SJSA1 (cell line): ENCODE measurements at regions not wholly inside any gene's neighbourhood (a gene's known extent, or its start where the extent isn't known, plus 50 kb on each side); places are given as distances from the start of the nearest gene placed in this dataset.
A peak's percentile ranks its signal among the peaks of the same experiment; 100 is the strongest.

ENCODE experiments used
- DNase-seq, 2 experiments: peaks; one replicate each; pipeline ENCODE4 v3.0.0-alpha.2; 2015 to 2020; ENCODE audit warnings: low spot score in 2 of 2, low read depth in 1 of 2
- H3K27ac ChIP-seq: fragments of 250-450 bp; sonication (Bioruptor Pico); 2 replicates; pipeline ENCODE4 v1.5.1; 2020; ENCODE audit warnings: mild to moderate bottlenecking, moderate library complexity
- H3K27me3 ChIP-seq: fragments of 250-450 bp; sonication (Bioruptor Pico); replicated peaks from 2 replicates; pipeline ENCODE4 v1.5.1; 2020; ENCODE audit warnings: mild to moderate bottlenecking, moderate library complexity
- H3K36me3 ChIP-seq: fragments of 250-450 bp; sonication (Bioruptor Pico); 2 replicates; pipeline ENCODE4 v1.5.1; 2020; ENCODE audit warnings: mild to moderate bottlenecking
- H3K4me1 ChIP-seq: fragments of 250-450 bp; sonication (Bioruptor Pico); replicated peaks from 2 replicates; pipeline ENCODE4 v1.6.1; 2021; ENCODE audit warnings: mild to moderate bottlenecking
- H3K4me3 ChIP-seq: fragments of 250-450 bp; sonication (Bioruptor Pico); 2 replicates; pipeline ENCODE4 v1.5.1; 2020; ENCODE audit warnings: mild to moderate bottlenecking
- H3K9me3 ChIP-seq: fragments of 250-450 bp; sonication (Bioruptor Pico); replicated peaks from 2 replicates; pipeline ENCODE4 v1.5.1; 2020; ENCODE audit warnings: mild to moderate bottlenecking

GRCh38 chr2:118791483-118791882, 56.0 kb downstream of the EN1 start:
- Histone ChIP-seq H3K36me3 (no peaks in the 10 kb centered on the region), H3K9me3 (no peaks in the 10 kb centered on the region), H3K27ac (no peak overlapping the region), H3K4me3 (no peak overlapping the region), H3K27me3 (no peaks in the 10 kb centered on the region), H3K4me1 (no peaks in the 10 kb centered on the region)
- no peak for DNase-seq

GRCh38 chr2:118786746-118787145, 60.7 kb downstream of the EN1 start:
- Histone ChIP-seq H3K4me3 (no peak overlapping the region), H3K27ac (no peak overlapping the region), H3K4me1 (no peaks in the 10 kb centered on the region), H3K9me3 (no peaks in the 10 kb centered on the region), H3K27me3 (no peaks in the 10 kb centered on the region), H3K36me3 (no peaks in the 10 kb centered on the region)
- DNase-seq: no peak

GRCh38 chr2:118784860-118785259, 62.6 kb downstream of the EN1 start:
- Histone ChIP-seq H3K4me3 (no peak overlapping the region), H3K27ac (no peak overlapping the region), H3K4me1 (no peaks in the 10 kb centered on the region), H3K9me3 (no peaks in the 10 kb centered on the region), H3K27me3 (no peaks in the 10 kb centered on the region), H3K36me3 (no peaks in the 10 kb centered on the region)
- DNase-seq: peak in 1 of 2 experiments; percentile 19

- no peak for DNase-seq
- peaks cover 3% of the 10 kb centered on the region; the same call in 1 of the 2 replicates for H3K4me1 ChIP-seq
- H3K4me3 ChIP-seq: no peak overlapping the region
These were observed 68.1 kb downstream of the EN1 start for GRCh38 chr2:118779362-118779761.

GRCh38 chr2:118774458-118775133, 72.9 kb downstream of the EN1 start:
- peaks cover 19% of the 10 kb centered on the region for H3K27me3 ChIP-seq
- peak overlapping the region; percentile 30 for H3K4me3 ChIP-seq
- no peak overlapping the region for H3K27ac ChIP-seq
- H3K36me3 ChIP-seq: no peaks in the 10 kb centered on the region
- peaks cover 3% of the 10 kb centered on the region; the same call in 1 of the 2 replicates for H3K4me1 ChIP-seq
- peak; percentile 34 to 63 for DNase-seq
- no peaks in the 10 kb centered on the region for H3K9me3 ChIP-seq

More at GRCh38 chr2:118779362-118779761, 68.1 kb downstream of the EN1 start:
- Histone ChIP-seq H3K9me3 (no peaks in the 10 kb centered on the region), H3K27ac (no peak overlapping the region), H3K36me3 (no peaks in the 10 kb centered on the region), H3K27me3 (peaks cover 8% of the 10 kb centered on the region; the same call in 1 of the 2 replicates)

GRCh38 chr2:118773826-118774225, 73.6 kb downstream of the EN1 start:
- Histone ChIP-seq H3K4me1 (peaks cover 3% of the 10 kb centered on the region; the same call in 1 of the 2 replicates), H3K36me3 (no peaks in the 10 kb centered on the region), H3K9me3 (no peaks in the 10 kb centered on the region), H3K27ac (no peak overlapping the region), H3K4me3 (no peak overlapping the region), H3K27me3 (peaks cover 19% of the 10 kb centered on the region)
- no peak for DNase-seq

GRCh38 chr2:118772487-118773200, 74.8 kb downstream of the EN1 start:
- Histone ChIP-seq H3K9me3 (no peaks in the 10 kb centered on the region), H3K27me3 (peaks cover 19% of the 10 kb centered on the region), H3K27ac (no peak overlapping the region), H3K4me1 (peaks cover 3% of the 10 kb centered on the region; the same call in 1 of the 2 replicates), H3K4me3 (no peak overlapping the region), H3K36me3 (no peaks in the 10 kb centered on the region)
- peak in 1 of 2 experiments; percentile 8 for DNase-seq

GRCh38 chr2:118769707-118770400, 77.6 kb downstream of the EN1 start:
- no peaks in the 10 kb centered on the region for H3K9me3 ChIP-seq

GRCh38 chr2:118766871-118767270, 80.6 kb downstream of the EN1 start:
- DNase-seq: no peak
- Histone ChIP-seq H3K27ac (no peak overlapping the region), H3K4me1 (no peaks in the 10 kb centered on the region; the same call in 1 of the 2 replicates), H3K9me3 (no peaks in the 10 kb centered on the region; the same call in 1 of the 2 replicates), H3K4me3 (no peak overlapping the region), H3K36me3 (no peaks in the 10 kb centered on the region), H3K27me3 (peaks cover 7% of the 10 kb centered on the region)

More at GRCh38 chr2:118769707-118770400, 77.6 kb downstream of the EN1 start:
- Histone ChIP-seq H3K27me3 (peaks cover 17% of the 10 kb centered on the region), H3K27ac (no peak overlapping the region), H3K4me3 (no peak overlapping the region), H3K4me1 (peaks cover 3% of the 10 kb centered on the region; the same call in 1 of the 2 replicates), H3K36me3 (no peaks in the 10 kb centered on the region)
- DNase-seq: no peak

GRCh38 chr2:118764855-118765254, 82.6 kb downstream of the EN1 start:
- H3K27me3 ChIP-seq: peaks cover 4% of the 10 kb centered on the region
- no peaks in the 10 kb centered on the region; the same call in 1 of the 2 replicates for H3K4me1 ChIP-seq
- H3K4me3 ChIP-seq: no peak overlapping the region
- H3K27ac ChIP-seq: no peak overlapping the region
- no peaks in the 10 kb centered on the region for H3K36me3 ChIP-seq
- DNase-seq: no peak
- H3K9me3 ChIP-seq: no peaks in the 10 kb centered on the region; the same call in 1 of the 2 replicates

- Histone ChIP-seq H3K27me3 (peaks cover 4% of the 10 kb centered on the region), H3K4me1 (no peaks in the 10 kb centered on the region; the same call in 1 of the 2 replicates), H3K27ac (no peak overlapping the region), H3K36me3 (no peaks in the 10 kb centered on the region), H3K4me3 (no peak overlapping the region), H3K9me3 (no peaks in the 10 kb centered on the region; the same call in 1 of the 2 replicates)
- DNase-seq: peak in 1 of 2 experiments; percentile 33
These were observed 83.7 kb downstream of the EN1 start for GRCh38 chr2:118763797-118764196.

GRCh38 chr2:118762290-118762689, 85.2 kb downstream of the EN1 start:
- Histone ChIP-seq H3K36me3 (no peaks in the 10 kb centered on the region), H3K27ac (no peak overlapping the region), H3K4me1 (no peaks in the 10 kb centered on the region; the same call in 1 of the 2 replicates), H3K27me3 (peaks cover under 1% of the 10 kb centered on the region), H3K4me3 (no peak overlapping the region), H3K9me3 (no peaks in the 10 kb centered on the region; the same call in 1 of the 2 replicates)
- DNase-seq: no peak

GRCh38 chr2:118761771-118762170, 85.7 kb downstream of the EN1 start:
- no peak overlapping the region for H3K4me3 ChIP-seq
- H3K9me3 ChIP-seq: no peaks in the 10 kb centered on the region; the same call in 1 of the 2 replicates
- no peak overlapping the region for H3K27ac ChIP-seq
- H3K36me3 ChIP-seq: no peaks in the 10 kb centered on the region
- no peaks in the 10 kb centered on the region; the same call in 1 of the 2 replicates for H3K4me1 ChIP-seq
- no peaks in the 10 kb centered on the region; the same call in none of the 2 replicates for H3K27me3 ChIP-seq
- DNase-seq: no peak
